B cell (primary cell): ENCODE measurements at regions not wholly inside any gene's neighbourhood (a gene's known extent, or its start where the extent isn't known, plus 50 kb on each side); places are given as distances from the start of the nearest gene placed in this dataset.

Experiments used
- CTCF ChIP-seq: fragments of 200-600 bp; IDR thresholded peaks from one replicate; pipeline ENCODE4 v1.8.0; 2022; ENCODE audit warnings: antibody characterized with exemption, mild to moderate bottlenecking
- EZH2 ChIP-seq: IDR thresholded peaks from 2 replicates; pipeline ENCODE4 v1.6.1; 2012; ENCODE audit warnings: borderline replicate concordance, low read depth, mild to moderate bottlenecking, moderate library complexity, low read length; ENCODE audit not compliant: insufficient read depth, poor library complexity, severe bottlenecking

DNA sequence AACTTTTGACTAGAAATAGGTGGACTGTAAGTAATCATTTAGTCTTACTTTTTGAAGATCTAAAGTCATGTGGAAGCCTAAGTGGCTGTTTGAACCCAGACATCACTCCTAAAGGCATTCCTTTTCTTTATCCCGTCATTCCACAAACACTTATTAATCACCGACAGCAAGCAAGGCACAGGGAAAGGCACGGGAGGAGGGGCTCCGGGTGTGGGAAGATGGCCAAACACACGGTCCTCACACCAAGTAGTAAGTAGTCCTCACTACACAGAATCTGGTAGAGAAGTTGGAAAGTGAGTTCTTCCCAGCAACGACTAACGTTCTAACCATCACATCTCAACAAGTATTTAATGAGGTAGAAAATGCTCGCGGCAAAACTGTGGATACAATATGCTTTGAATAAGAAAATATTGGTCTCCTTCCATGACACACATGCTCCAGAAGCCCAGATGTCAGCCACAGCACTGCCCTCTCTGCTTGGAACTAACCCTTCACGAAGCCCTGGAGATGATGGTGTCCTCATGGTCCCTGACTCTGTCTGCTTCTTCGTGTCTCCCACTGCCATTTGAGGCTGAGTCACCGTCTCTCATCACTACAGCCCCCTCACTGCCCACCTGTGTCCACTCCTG lies 202.2 kb downstream of the OPA1 start:
- TF ChIP-seq CTCF (no peak), EZH2 (no peak)
